GM21576 (cell line): ENCODE measurements at regions not wholly inside any gene's neighbourhood (a gene's known extent, or its start where the extent isn't known, plus 50 kb on each side); places are given as distances from the start of the nearest gene placed in this dataset.
"Not testable (repeated sequence)": the region's sequence is repeated elsewhere in the genome, so short reads cannot be mapped to it uniquely, and the experiment has no call there.

Source experiments
- ATAC-seq: cut with Tn5 transposase; IDR thresholded peaks from one replicate; pipeline ENCODE4 v1.9.1; 2021; ENCODE audit warnings: mild to moderate bottlenecking, moderate library complexity; ENCODE audit not compliant: unreplicated experiment

- ATAC-seq: no peak
Measured at GRCh38 chr9:11697126-11697525, 996.1 kb upstream of the TYRP1 start.

GRCh38 chr9:11701706-11702105 lies 991.5 kb upstream of the TYRP1 start:
- ATAC-seq: no peak

GRCh38 chr9:11702548-11702947 lies 990.6 kb upstream of the TYRP1 start:
- ATAC-seq: no peak

GRCh38 chr9:11704198-11704597 lies 989.0 kb upstream of the TYRP1 start:
- ATAC-seq: not testable (repeated sequence)

- no peak for ATAC-seq
Measured at GRCh38 chr9:11708899-11709298, 984.3 kb upstream of the TYRP1 start.

GRCh38 chr9:11709567-11709966 lies 983.6 kb upstream of the TYRP1 start:
- ATAC-seq: no peak

- no peak for ATAC-seq
Measured at GRCh38 chr9:11713077-11713476, 980.1 kb upstream of the TYRP1 start.

- no peak for ATAC-seq
Measured at GRCh38 chr9:11722957-11723356, 970.2 kb upstream of the TYRP1 start.

GRCh38 chr9:11726659-11727058 lies 966.5 kb upstream of the TYRP1 start:
- ATAC-seq: no peak

GRCh38 chr9:11735391-11735790 lies 957.8 kb upstream of the TYRP1 start:
- no peak for ATAC-seq

GRCh38 chr9:11742471-11742870 lies 950.7 kb upstream of the TYRP1 start:
- no peak for ATAC-seq

GRCh38 chr9:11743356-11743755 lies 949.8 kb upstream of the TYRP1 start:
- no peak for ATAC-seq

GRCh38 chr9:11749396-11749795 lies 943.8 kb upstream of the TYRP1 start:
- ATAC-seq: no peak

GRCh38 chr9:11755951-11756350 lies 937.2 kb upstream of the TYRP1 start:
- ATAC-seq: no peak

GRCh38 chr9:11757408-11757807 lies 935.8 kb upstream of the TYRP1 start:
- ATAC-seq: no peak

- no peak for ATAC-seq
Measured at GRCh38 chr9:11758016-11758415, 935.2 kb upstream of the TYRP1 start.

- no peak for ATAC-seq
Measured at GRCh38 chr9:11779971-11780370, 913.2 kb upstream of the TYRP1 start.

GRCh38 chr9:11792870-11793269 lies 900.3 kb upstream of the TYRP1 start:
- no peak for ATAC-seq

- no peak for ATAC-seq
Measured at GRCh38 chr9:11794984-11795383, 898.2 kb upstream of the TYRP1 start.

GRCh38 chr9:11805969-11806368 lies 887.2 kb upstream of the TYRP1 start:
- no peak for ATAC-seq

- no peak for ATAC-seq
Measured at GRCh38 chr9:11821306-11821975, 871.7 kb upstream of the TYRP1 start.

- no peak for ATAC-seq
Measured at GRCh38 chr9:11828201-11828600, 865.0 kb upstream of the TYRP1 start.

- no peak for ATAC-seq
Measured at GRCh38 chr9:11833056-11833455, 860.1 kb upstream of the TYRP1 start.
